NCI-H2029 (cell line): ENCODE measurements at regions not wholly inside any gene's neighbourhood (a gene's known extent, or its start where the extent isn't known, plus 50 kb on each side); places are given as distances from the start of the nearest gene placed in this dataset.
A peak's percentile ranks its signal among the peaks of the same experiment; 100 is the strongest.

Experiments used
- DNase-seq: peaks from one replicate; lab custom pipeline; 2025; lab: John Stamatoyannopoulos, UW

- no peak for DNase-seq
These were observed 471.4 kb downstream of the LIG4 start for GRCh38 chr13:107743983-107744382.

- no peak for DNase-seq
These were observed 471.8 kb downstream of the LIG4 start for GRCh38 chr13:107743526-107743925.

- no peak for DNase-seq
These were observed 472.2 kb downstream of the LIG4 start for GRCh38 chr13:107743100-107743499.

GRCh38 chr13:107742544-107742943 is 472.8 kb downstream of the LIG4 start:
- no peak for DNase-seq

- no peak for DNase-seq
These were observed 477.3 kb downstream of the LIG4 start for GRCh38 chr13:107738004-107738403.

- DNase-seq: no peak
These were observed 478.6 kb downstream of the LIG4 start for GRCh38 chr13:107736731-107737130.

GRCh38 chr13:107736170-107736569 is 479.2 kb downstream of the LIG4 start:
- DNase-seq: no peak

- no peak for DNase-seq
These were observed 480.3 kb downstream of the LIG4 start for GRCh38 chr13:107734891-107735625.

GRCh38 chr13:107733276-107733675 is 482.1 kb downstream of the LIG4 start:
- no peak for DNase-seq

- DNase-seq: no peak
These were observed 484.5 kb downstream of the LIG4 start for GRCh38 chr13:107730813-107731212.

- DNase-seq: no peak
These were observed 494.0 kb downstream of the LIG4 start for GRCh38 chr13:107721125-107721869.

- no peak for DNase-seq
These were observed 498.6 kb downstream of the LIG4 start for GRCh38 chr13:107716741-107717140.

- no peak for DNase-seq
These were observed 499.1 kb downstream of the LIG4 start for GRCh38 chr13:107716241-107716640.

- DNase-seq: peak; percentile 42
These were observed 499.8 kb downstream of the LIG4 start for GRCh38 chr13:107715496-107715895.

GRCh38 chr13:107713314-107713713 is 502.0 kb downstream of the LIG4 start:
- DNase-seq: peak; percentile 68

GRCh38 chr13:107712145-107712860 is 503.0 kb downstream of the LIG4 start:
- no peak for DNase-seq

GRCh38 chr13:107690181-107690580 is 525.2 kb downstream of the LIG4 start:
- DNase-seq: no peak

- no peak for DNase-seq
These were observed 529.5 kb downstream of the LIG4 start for GRCh38 chr13:107685876-107686275.

GRCh38 chr13:107681600-107681999 is 533.7 kb downstream of the LIG4 start:
- no peak for DNase-seq

- peak; percentile 57 for DNase-seq
These were observed 535.2 kb downstream of the LIG4 start for GRCh38 chr13:107680115-107680514.

- no peak for DNase-seq
These were observed 537.2 kb downstream of the LIG4 start for GRCh38 chr13:107678075-107678689.

GRCh38 chr13:107675847-107676550 is 539.3 kb downstream of the LIG4 start:
- DNase-seq: no peak
